Ascending aorta (tissue), 2 donors: ENCODE measurements at regions not wholly inside any gene's neighbourhood (a gene's known extent, or its start where the extent isn't known, plus 50 kb on each side); places are given as distances from the start of the nearest gene placed in this dataset.

Experiments used
- DNase-seq, 2 donors: peaks; one replicate each; pipeline ENCODE4 v3.0.0-alpha.2; 2019; ENCODE audit warnings: low spot score in 2 of 2
- H3K27ac ChIP-seq, 2 donors: fragments of 200-600 bp; sonication (generic); one replicate each; pipeline ENCODE4 v1.5.1; 2016 to 2017; ENCODE audit warnings: mild to moderate bottlenecking in 1 of 2
- H3K27me3 ChIP-seq: fragments of 200-600 bp; sonication (generic); one replicate; pipeline ENCODE4 v1.5.1; 2017
- H3K36me3 ChIP-seq, 2 donors: fragments of 200-600 bp; sonication (generic); one replicate each; pipeline ENCODE4 v1.5.1; 2016
- H3K4me1 ChIP-seq, 2 donors: fragments of 200-600 bp; sonication (generic); one replicate each; pipeline ENCODE4 v1.5.1; 2016 to 2017; ENCODE audit warnings: mild to moderate bottlenecking in 1 of 2
- H3K4me3 ChIP-seq, 2 donors: fragments of 200-600 bp; sonication (generic); one replicate each; pipeline ENCODE4 v1.5.1; 2016 to 2017; ENCODE audit warnings: mild to moderate bottlenecking in 1 of 2
- H3K9me3 ChIP-seq, 2 donors: fragments of 200-600 bp; sonication (generic); one replicate each; pipeline ENCODE4 v1.5.1; 2016
- intact Hi-C: fragments of 100-400 bp; cut with DNase I; formaldehyde crosslinking; loops from one replicate; pipeline ENCODE4 v1.15.1; 2023
- TF ChIP-seq, protein P1 (sequence below), 3 experiments: fragments of 200-600 bp in 2 of 3; fragments of 450-650 bp in 1 of 3; sonication (generic) in 2 of 3; IDR thresholded peaks; one replicate each; pipeline ENCODE4 v1.5.1; 2016 to 2019; ENCODE audit warnings: antibody characterized with exemption in 3 of 3, mild to moderate bottlenecking in 1 of 3, moderate library complexity in 1 of 3

DNA sequence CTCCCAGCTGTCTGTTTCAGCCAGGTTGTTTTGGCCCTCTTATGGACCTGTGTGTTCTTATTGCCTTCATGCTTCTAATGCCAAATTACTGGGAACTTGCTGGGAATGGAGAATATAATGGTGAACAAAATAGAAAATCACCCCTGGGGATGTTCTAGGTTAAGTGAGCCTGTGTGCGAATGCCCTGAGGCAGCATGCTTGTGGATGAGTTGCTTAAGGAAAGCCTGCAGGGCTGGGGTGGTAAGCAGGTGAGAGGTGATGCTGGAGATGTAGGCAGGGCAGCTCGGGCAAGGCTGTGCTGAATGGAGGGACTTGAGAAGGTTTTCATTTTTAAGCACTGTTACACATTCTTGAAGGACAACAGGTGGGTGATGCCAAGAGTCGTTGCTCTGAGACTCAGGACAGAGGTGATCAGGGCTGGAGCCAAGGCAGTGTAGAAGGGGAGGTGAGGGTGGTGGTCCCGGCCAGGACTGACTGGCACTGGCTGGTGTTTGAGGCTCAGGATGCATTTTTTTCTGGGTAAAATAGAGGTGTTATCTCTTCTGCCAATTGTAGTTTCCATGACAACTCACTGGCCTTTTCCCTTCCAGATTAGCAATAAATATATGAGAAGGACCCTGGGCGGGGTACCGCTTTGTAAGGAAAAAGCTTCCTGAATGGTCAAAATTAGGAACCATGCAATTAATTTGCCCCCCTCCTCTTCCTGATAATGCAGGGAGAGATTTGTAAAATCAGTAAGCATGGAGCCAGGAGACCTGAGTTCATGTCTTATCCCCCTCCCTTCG, 342.8 kb downstream of the ICE1 start:
- no peaks in the 10 kb centered on the region for H3K4me1 ChIP-seq
- intact Hi-C loops, result no loop called here
- no peaks in the 10 kb centered on the region for H3K9me3 ChIP-seq
- no peaks in the 10 kb centered on the region for H3K36me3 ChIP-seq
- no peak overlapping the region for H3K4me3 ChIP-seq
- no peaks in the 10 kb centered on the region for H3K27me3 ChIP-seq
- DNase-seq, result no peak
- TF ChIP-seq, protein P1, sequence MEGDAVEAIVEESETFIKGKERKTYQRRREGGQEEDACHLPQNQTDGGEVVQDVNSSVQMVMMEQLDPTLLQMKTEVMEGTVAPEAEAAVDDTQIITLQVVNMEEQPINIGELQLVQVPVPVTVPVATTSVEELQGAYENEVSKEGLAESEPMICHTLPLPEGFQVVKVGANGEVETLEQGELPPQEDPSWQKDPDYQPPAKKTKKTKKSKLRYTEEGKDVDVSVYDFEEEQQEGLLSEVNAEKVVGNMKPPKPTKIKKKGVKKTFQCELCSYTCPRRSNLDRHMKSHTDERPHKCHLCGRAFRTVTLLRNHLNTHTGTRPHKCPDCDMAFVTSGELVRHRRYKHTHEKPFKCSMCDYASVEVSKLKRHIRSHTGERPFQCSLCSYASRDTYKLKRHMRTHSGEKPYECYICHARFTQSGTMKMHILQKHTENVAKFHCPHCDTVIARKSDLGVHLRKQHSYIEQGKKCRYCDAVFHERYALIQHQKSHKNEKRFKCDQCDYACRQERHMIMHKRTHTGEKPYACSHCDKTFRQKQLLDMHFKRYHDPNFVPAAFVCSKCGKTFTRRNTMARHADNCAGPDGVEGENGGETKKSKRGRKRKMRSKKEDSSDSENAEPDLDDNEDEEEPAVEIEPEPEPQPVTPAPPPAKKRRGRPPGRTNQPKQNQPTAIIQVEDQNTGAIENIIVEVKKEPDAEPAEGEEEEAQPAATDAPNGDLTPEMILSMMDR (IDR thresholded peaks at IDR 0.05), result no peak
- H3K27ac ChIP-seq, result no peak overlapping the region

DNA sequence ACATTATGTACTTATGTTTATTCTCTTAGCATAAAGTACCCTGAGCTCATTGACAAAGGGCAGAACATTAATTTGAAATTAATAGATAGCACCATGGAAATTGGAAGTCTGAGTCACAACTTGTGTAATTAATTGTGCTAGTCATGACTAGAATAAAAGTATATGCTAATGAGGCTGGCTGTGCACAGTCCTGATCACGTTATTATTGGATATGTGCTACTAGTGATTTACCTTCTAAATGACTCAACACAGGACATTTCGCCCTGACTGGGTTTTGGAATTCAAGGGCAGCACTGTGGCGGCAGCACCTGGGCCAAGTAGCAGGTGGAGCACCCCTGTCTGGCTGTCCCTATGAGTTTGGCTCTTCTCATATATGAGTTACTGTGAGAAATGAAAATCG, 341.8 kb downstream of the ICE1 start:
- no peaks in the 10 kb centered on the region for H3K27me3 ChIP-seq
- TF ChIP-seq, protein P1 (IDR thresholded peaks at IDR 0.05), result no peak
- no peak overlapping the region for H3K27ac ChIP-seq
- H3K36me3 ChIP-seq, result no peaks in the 10 kb centered on the region
- H3K9me3 ChIP-seq, result no peaks in the 10 kb centered on the region
- no peak for DNase-seq
- H3K4me3 ChIP-seq, result no peak overlapping the region
- H3K4me1 ChIP-seq, result no peaks in the 10 kb centered on the region
- intact Hi-C loops, result no loop called here

DNA sequence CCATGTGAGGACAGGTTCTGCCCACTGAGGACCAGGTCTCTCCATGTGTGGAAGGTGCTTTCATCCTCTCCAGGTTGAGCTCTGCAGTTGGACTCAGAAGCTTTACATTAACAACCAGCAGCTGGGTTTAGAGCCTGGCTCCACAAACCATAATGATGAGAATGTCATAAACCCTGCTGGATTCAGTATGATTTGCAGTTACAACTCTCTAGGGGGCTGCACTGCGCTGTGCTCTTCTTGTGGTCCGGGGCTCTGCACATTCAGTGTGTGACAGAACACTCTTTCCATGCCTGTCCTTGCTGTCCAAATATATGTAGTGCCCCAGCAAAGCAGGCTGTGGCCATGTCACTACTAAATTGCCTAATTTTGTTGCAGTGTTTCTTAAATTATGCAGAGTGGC, 334.3 kb downstream of the ICE1 start:
- no peak overlapping the region for H3K27ac ChIP-seq
- intact Hi-C loops, result no loop called here
- H3K9me3 ChIP-seq, result no peaks in the 10 kb centered on the region
- H3K4me1 ChIP-seq, result no peaks in the 10 kb centered on the region
- TF ChIP-seq, protein P1 (IDR thresholded peaks at IDR 0.05), result no peak
- H3K4me3 ChIP-seq, result no peak overlapping the region
- no peaks in the 10 kb centered on the region for H3K36me3 ChIP-seq
- no peaks in the 10 kb centered on the region for H3K27me3 ChIP-seq
- no peak for DNase-seq

DNA sequence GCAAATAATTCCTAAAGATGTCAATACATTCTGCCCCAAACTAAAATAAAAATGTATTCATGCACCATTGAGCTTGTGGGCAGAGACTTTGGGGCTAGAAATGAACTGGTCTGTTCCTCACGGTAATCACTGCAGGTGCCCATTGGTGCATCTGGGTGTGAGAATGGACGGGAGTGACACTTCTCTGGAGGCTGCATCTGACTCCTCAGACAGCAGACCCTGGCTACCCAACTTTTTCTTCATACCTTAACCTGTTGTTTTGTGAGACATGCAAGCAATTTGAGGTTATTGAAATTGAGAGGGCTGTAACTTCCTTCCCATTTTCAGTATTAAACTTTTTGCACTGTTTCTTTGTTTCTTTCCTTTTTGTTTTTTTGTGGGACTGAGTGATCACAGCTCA, 333.4 kb downstream of the ICE1 start:
- DNase-seq, result no peak
- Histone ChIP-seq H3K36me3 (no peaks in the 10 kb centered on the region), H3K27ac (no peak overlapping the region), H3K4me1 (no peaks in the 10 kb centered on the region), H3K4me3 (no peak overlapping the region), H3K9me3 (no peaks in the 10 kb centered on the region), H3K27me3 (no peaks in the 10 kb centered on the region)
- TF ChIP-seq, protein P1 (IDR thresholded peaks at IDR 0.05), result no peak
- intact Hi-C loops, result no loop called here

DNA sequence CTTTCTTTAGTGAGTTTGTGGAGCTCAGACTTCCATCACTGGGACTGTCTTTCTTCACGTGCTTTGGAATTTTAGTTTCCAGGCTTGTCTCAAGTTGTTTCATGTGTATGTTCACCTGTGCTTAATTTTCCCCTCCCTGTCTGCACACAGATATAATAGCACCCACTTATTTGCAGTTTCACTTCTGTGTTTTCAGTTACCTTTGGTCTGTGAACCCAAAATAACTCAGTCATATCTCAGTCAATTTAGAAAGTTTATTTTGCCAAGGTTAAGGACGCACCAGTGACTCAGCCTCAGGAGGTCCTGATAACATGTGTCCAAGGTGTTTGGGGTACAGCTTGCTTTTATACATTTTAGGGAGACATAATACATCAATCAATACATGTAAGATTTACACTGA, 330.4 kb downstream of the ICE1 start:
- no peak overlapping the region for H3K4me3 ChIP-seq
- intact Hi-C loops, result no loop called here

More for the DNA sequence above, 330.4 kb downstream of the ICE1 start:
- no peak for DNase-seq
- no peak overlapping the region for H3K27ac ChIP-seq
- TF ChIP-seq, protein P1 (IDR thresholded peaks at IDR 0.05), result no peak
- no peaks in the 10 kb centered on the region for H3K27me3 ChIP-seq
- no peaks in the 10 kb centered on the region for H3K4me1 ChIP-seq
- H3K9me3 ChIP-seq, result no peaks in the 10 kb centered on the region
- H3K36me3 ChIP-seq, result no peaks in the 10 kb centered on the region
